A673 (cell line): ENCODE measurements at regions not wholly inside any gene's neighbourhood (a gene's known extent, or its start where the extent isn't known, plus 50 kb on each side); places are given as distances from the start of the nearest gene placed in this dataset.

Experiments used
- EZH2 ChIP-seq: fragments of 200-600 bp; sonication (generic); IDR thresholded peaks from 2 replicates; pipeline ENCODE4 v1.6.1; 2017; ENCODE audit warnings: borderline replicate concordance, low read depth, mild to moderate bottlenecking, mixed read lengths, antibody characterized with exemption, low read length; ENCODE audit not compliant: poor library complexity, severe bottlenecking
- TF ChIP-seq, protein P1 (sequence below): fragments of 300-800, 200-600 bp; sonication (generic); conservative IDR thresholded peaks from 2 replicates; pipeline ENCODE4 v1.5.1; 2017; ENCODE audit warnings: low read depth, mild to moderate bottlenecking, antibody characterized with exemption, low read length, moderate library complexity, mixed read lengths

DNA sequence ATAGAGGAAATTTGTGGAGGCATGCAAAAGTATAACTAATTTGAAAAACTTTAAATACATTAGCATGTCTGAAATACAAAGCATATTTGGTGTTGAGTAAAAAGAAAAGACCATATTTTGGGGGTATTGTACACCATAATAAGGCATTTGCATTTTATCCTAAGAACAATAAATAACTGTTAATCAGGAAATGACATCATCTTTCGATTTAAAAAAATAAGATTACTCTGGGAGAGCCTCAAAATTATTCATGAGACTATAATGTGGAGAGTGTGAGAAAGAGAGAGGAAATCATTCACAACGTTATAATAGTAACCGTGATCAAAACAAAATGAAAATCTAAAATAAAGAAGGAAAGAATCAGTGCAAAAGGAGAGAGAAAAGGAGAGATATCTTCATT is 712.3 kb upstream of the POT1 start:
- TF ChIP-seq, protein P1, sequence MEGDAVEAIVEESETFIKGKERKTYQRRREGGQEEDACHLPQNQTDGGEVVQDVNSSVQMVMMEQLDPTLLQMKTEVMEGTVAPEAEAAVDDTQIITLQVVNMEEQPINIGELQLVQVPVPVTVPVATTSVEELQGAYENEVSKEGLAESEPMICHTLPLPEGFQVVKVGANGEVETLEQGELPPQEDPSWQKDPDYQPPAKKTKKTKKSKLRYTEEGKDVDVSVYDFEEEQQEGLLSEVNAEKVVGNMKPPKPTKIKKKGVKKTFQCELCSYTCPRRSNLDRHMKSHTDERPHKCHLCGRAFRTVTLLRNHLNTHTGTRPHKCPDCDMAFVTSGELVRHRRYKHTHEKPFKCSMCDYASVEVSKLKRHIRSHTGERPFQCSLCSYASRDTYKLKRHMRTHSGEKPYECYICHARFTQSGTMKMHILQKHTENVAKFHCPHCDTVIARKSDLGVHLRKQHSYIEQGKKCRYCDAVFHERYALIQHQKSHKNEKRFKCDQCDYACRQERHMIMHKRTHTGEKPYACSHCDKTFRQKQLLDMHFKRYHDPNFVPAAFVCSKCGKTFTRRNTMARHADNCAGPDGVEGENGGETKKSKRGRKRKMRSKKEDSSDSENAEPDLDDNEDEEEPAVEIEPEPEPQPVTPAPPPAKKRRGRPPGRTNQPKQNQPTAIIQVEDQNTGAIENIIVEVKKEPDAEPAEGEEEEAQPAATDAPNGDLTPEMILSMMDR, result no peak
- TF ChIP-seq EZH2, result no peak
